ENCODE measurements at regions not wholly inside any gene's neighbourhood (a gene's known extent, or its start where the extent isn't known, plus 50 kb on each side); places are given as distances from the start of the nearest gene placed in this dataset.

- TF ChIP-seq, protein P1, sequence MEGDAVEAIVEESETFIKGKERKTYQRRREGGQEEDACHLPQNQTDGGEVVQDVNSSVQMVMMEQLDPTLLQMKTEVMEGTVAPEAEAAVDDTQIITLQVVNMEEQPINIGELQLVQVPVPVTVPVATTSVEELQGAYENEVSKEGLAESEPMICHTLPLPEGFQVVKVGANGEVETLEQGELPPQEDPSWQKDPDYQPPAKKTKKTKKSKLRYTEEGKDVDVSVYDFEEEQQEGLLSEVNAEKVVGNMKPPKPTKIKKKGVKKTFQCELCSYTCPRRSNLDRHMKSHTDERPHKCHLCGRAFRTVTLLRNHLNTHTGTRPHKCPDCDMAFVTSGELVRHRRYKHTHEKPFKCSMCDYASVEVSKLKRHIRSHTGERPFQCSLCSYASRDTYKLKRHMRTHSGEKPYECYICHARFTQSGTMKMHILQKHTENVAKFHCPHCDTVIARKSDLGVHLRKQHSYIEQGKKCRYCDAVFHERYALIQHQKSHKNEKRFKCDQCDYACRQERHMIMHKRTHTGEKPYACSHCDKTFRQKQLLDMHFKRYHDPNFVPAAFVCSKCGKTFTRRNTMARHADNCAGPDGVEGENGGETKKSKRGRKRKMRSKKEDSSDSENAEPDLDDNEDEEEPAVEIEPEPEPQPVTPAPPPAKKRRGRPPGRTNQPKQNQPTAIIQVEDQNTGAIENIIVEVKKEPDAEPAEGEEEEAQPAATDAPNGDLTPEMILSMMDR (IDR thresholded peaks at IDR 0.05), result no peak
- no peak for TF ChIP-seq POLR2A (IDR thresholded peaks at IDR 0.05)
- TF ChIP-seq EP300 (IDR thresholded peaks at IDR 0.05), result no peak
- TF ChIP-seq POLR2AphosphoS5 (IDR thresholded peaks at IDR 0.05), result no peak
These were observed 102.6 kb upstream of the NEBL start for GRCh38 chr10:20999699-21000098.

All from stomach (tissue), 4 donors.